IMR-90 (cell line): ENCODE measurements at regions not wholly inside any gene's neighbourhood (a gene's known extent, or its start where the extent isn't known, plus 50 kb on each side); places are given as distances from the start of the nearest gene placed in this dataset.

Experiments
- ATAC-seq: fragments of 200-7000 bp; cut with Tn5 transposase; 2 replicates; pipeline ENCODE4 v1.9.1; 2020; ENCODE audit warnings: low read depth, mild to moderate bottlenecking, moderate library complexity
- BruUV-seq: library from RNA; stranded (reverse); fragments of 400-500 nt; replicated peaks from 2 replicates; lab custom pipeline; 2021; lab: Mats Ljungman, UMichigan
- CTCF ChIA-PET: fragments of 300-600 bp; formaldehyde crosslinking; extraction: SDS; loops from one replicate; lab custom pipeline; 2021; ENCODE audit warnings: antibody characterized with exemption; lab: Yijun Ruan, JAX
- POLR2A ChIA-PET: fragments of 300-600 bp; sonication (Branson Sonifier 250); formaldehyde crosslinking; loops from one replicate; lab custom pipeline; 2022; ENCODE audit warnings: antibody characterized with exemption; ENCODE audit not compliant: unreplicated experiment; lab: Charles Lee
- DNase-seq: peaks from one replicate; pipeline ENCODE4 v3.0.0; 2013
- H2AFZ ChIP-seq: replicated peaks from 2 replicates; pipeline ENCODE3; 2013; ENCODE audit warnings: low read length, mild to moderate bottlenecking; ENCODE audit not compliant: poor library complexity
- H2AK5ac ChIP-seq: 2 replicates; pipeline ENCODE4 v1.6.1; 2013; ENCODE audit warnings: low read depth, low read length, inconsistent platforms
- H2AK9ac ChIP-seq: replicated peaks from 2 replicates; pipeline ENCODE3; 2013; ENCODE audit warnings: mild to moderate bottlenecking, low read depth, low read length, moderate library complexity; ENCODE audit not compliant: poor library complexity
- H2BK120ac ChIP-seq: 2 replicates; pipeline ENCODE4 v1.6.1; 2013; ENCODE audit warnings: low read depth, low read length, inconsistent platforms
- H2BK15ac ChIP-seq: 3 replicates; pipeline ENCODE4 v1.6.1; 2013; ENCODE audit warnings: low read depth, low read length, inconsistent platforms
- H2BK20ac ChIP-seq: 2 replicates; pipeline ENCODE4 v1.6.1; 2013; ENCODE audit warnings: low read depth, mild to moderate bottlenecking, inconsistent platforms, low read length, moderate library complexity
- H2BK5ac ChIP-seq: 2 replicates; pipeline ENCODE4 v1.6.1; 2013; ENCODE audit warnings: mild to moderate bottlenecking, low read depth, low read length, inconsistent platforms; ENCODE audit not compliant: poor library complexity, severe bottlenecking
- H3K14ac ChIP-seq: replicated peaks from 2 replicates; pipeline ENCODE4 v1.6.1; 2013; ENCODE audit warnings: low read depth, low read length, inconsistent platforms
- H3K18ac ChIP-seq: 2 replicates; pipeline ENCODE4 v1.6.1; 2013; ENCODE audit warnings: low read depth, low read length, control low read depth
- H3K23ac ChIP-seq: 2 replicates; pipeline ENCODE4 v1.6.1; 2013; ENCODE audit warnings: low read depth, low read length, inconsistent platforms
- H3K27ac ChIP-seq: 2 replicates; pipeline ENCODE4 v1.5.1; 2013; ENCODE audit warnings: mild to moderate bottlenecking, control low read depth, low read length; ENCODE audit not compliant: insufficient read depth
- H3K27me3 ChIP-seq: 2 replicates; pipeline ENCODE4 v1.6.1; 2013; ENCODE audit warnings: low read length; ENCODE audit not compliant: control insufficient read depth, insufficient read depth
- H3K36me3 ChIP-seq: 2 replicates; pipeline ENCODE4 v1.6.1; 2013; ENCODE audit warnings: low read length, mixed read lengths; ENCODE audit not compliant: control insufficient read depth, insufficient read depth
- H3K4ac ChIP-seq: 2 replicates; pipeline ENCODE4 v1.6.1; 2013; ENCODE audit warnings: low read depth, low read length, inconsistent platforms
- H3K4me1 ChIP-seq: 2 replicates; pipeline ENCODE4 v1.6.1; 2013; ENCODE audit warnings: low read length, mixed read lengths; ENCODE audit not compliant: control insufficient read depth, insufficient read depth
- H3K4me2 ChIP-seq: 2 replicates; pipeline ENCODE4 v1.6.1; 2013; ENCODE audit warnings: low read depth, mild to moderate bottlenecking, control low read depth, low read length, moderate library complexity
- H3K4me3 ChIP-seq: 2 replicates; pipeline ENCODE4 v1.5.1; 2013; ENCODE audit warnings: low read depth, mild to moderate bottlenecking, control low read depth, low read length, moderate library complexity; ENCODE audit not compliant: insufficient read depth
- H3K56ac ChIP-seq: 2 replicates; pipeline ENCODE4 v1.6.1; 2013; ENCODE audit warnings: low read length, inconsistent platforms; ENCODE audit not compliant: insufficient read depth; ENCODE audit errors: extremely low read depth
- H3K79me1 ChIP-seq, 2 experiments: 2 replicates each; pipeline ENCODE4 v1.6.1; 2013; ENCODE audit warnings: low read length in 2 of 2, inconsistent platforms in 1 of 2, low read depth in 1 of 2
- H3K9ac ChIP-seq: 2 replicates; pipeline ENCODE4 v1.6.1; 2013; ENCODE audit warnings: low read depth, low read length, control low read depth
- H3K9me1 ChIP-seq: 2 replicates; pipeline ENCODE4 v1.6.1; 2013; ENCODE audit warnings: low read length, inconsistent platforms; ENCODE audit not compliant: insufficient read depth
- H3K9me3 ChIP-seq: 2 replicates; pipeline ENCODE4 v1.6.1; 2013; ENCODE audit warnings: low read length; ENCODE audit not compliant: control insufficient read depth, insufficient read depth
- H4K20me1 ChIP-seq: 2 replicates; pipeline ENCODE4 v1.6.1; 2013; ENCODE audit warnings: low read length, inconsistent platforms; ENCODE audit not compliant: insufficient read depth
- H4K5ac ChIP-seq: 2 replicates; pipeline ENCODE4 v1.6.1; 2013; ENCODE audit warnings: mild to moderate bottlenecking, low read depth, low read length, control low read depth
- H4K8ac ChIP-seq, 2 experiments: 2 replicates each; pipeline ENCODE4 v1.6.1; 2013; ENCODE audit warnings: low read depth in 2 of 2, low read length in 2 of 2, control low read depth in 1 of 2, inconsistent platforms in 1 of 2
- H4K91ac ChIP-seq: 2 replicates; pipeline ENCODE4 v1.6.1; 2013; ENCODE audit warnings: low read depth, low read length, inconsistent platforms; ENCODE audit not compliant: insufficient read depth
- BHLHE40 ChIP-seq: fragments of 150-350 bp; IDR thresholded peaks from 2 replicates; pipeline ENCODE4 v1.6.1; 2016; ENCODE audit warnings: mild to moderate bottlenecking, low read depth, low read length
- CHD1 ChIP-seq: IDR thresholded peaks from 2 replicates; pipeline ENCODE4 v1.6.1; 2012; ENCODE audit warnings: low read depth, low read length, improper control_type of control experiment
- FOS ChIP-seq: fragments of 150-350 bp; IDR thresholded peaks from 2 replicates; pipeline ENCODE4 v1.6.1; 2016; ENCODE audit warnings: low read depth, low read length
- MAFK ChIP-seq: IDR thresholded peaks from 2 replicates; pipeline ENCODE4 v1.6.1; 2012; ENCODE audit warnings: low read depth, low read length, improper control_type of control experiment
- POLR2A ChIP-seq: IDR thresholded peaks from 2 replicates; pipeline ENCODE4 v1.6.1; 2012; ENCODE audit warnings: mild to moderate bottlenecking, low read depth, low read length
- RAD21 ChIP-seq: IDR thresholded peaks from 2 replicates; pipeline ENCODE4 v1.6.1; 2012; ENCODE audit warnings: low read length, improper control_type of control experiment
- RCOR1 ChIP-seq: IDR thresholded peaks from 2 replicates; pipeline ENCODE4 v1.6.1; 2012; ENCODE audit warnings: mild to moderate bottlenecking, low read length, improper control_type of control experiment; ENCODE audit not compliant: insufficient replicate concordance
- RFX5 ChIP-seq: IDR thresholded peaks from 2 replicates; pipeline ENCODE4 v1.8.0; 2012; ENCODE audit warnings: low read depth, mild to moderate bottlenecking, low read length, moderate library complexity
- WGBS, 2 experiments: methylation state at CpG; one replicate each; pipeline versions ENCODE4 v1.1.5 to v1.1.7; 2013; ENCODE audit warnings: missing lambda C conversion rate in 2 of 2; ENCODE audit not compliant: insufficient read length in 1 of 2; ENCODE audit errors: extremely low coverage in 2 of 2; 5-methylcytosine and 5-hydroxymethylcytosine counted together
- dilution Hi-C: fragments of 300-500 bp; cut with HindIII; formaldehyde crosslinking; loops from one replicate; pipeline ENCODE4 v1.14.3; 2018; ENCODE audit warnings: low sequenced_read_pairs; ENCODE audit not compliant: unreplicated experiment
- in situ Hi-C: fragments of 300-500 bp; cut with MboI; formaldehyde crosslinking; loops from 3 replicates; pipeline ENCODE4 v1.14.3; 2019; ENCODE audit warnings: low sequenced_read_pairs, inconsistent platforms, mixed read lengths
- intact Hi-C: fragments of 100-400 bp; cut with micrococcal nuclease; formaldehyde crosslinking; loops from 2 replicates; pipeline ENCODE4 v1.10.0; 2022
- TF ChIP-seq, protein P1 (sequence below): fragments of 150-350 bp; IDR thresholded peaks from 2 replicates; pipeline ENCODE4 v1.6.1; 2017; ENCODE audit warnings: mild to moderate bottlenecking, antibody characterized with exemption, low read length, low read depth
- TF ChIP-seq, protein P2 (sequence below): fragments of 150-350 bp; IDR thresholded peaks from 2 replicates; pipeline ENCODE4 v1.6.1; 2016; ENCODE audit warnings: low read depth, mild to moderate bottlenecking, low read length, moderate library complexity, borderline replicate concordance

DNA sequence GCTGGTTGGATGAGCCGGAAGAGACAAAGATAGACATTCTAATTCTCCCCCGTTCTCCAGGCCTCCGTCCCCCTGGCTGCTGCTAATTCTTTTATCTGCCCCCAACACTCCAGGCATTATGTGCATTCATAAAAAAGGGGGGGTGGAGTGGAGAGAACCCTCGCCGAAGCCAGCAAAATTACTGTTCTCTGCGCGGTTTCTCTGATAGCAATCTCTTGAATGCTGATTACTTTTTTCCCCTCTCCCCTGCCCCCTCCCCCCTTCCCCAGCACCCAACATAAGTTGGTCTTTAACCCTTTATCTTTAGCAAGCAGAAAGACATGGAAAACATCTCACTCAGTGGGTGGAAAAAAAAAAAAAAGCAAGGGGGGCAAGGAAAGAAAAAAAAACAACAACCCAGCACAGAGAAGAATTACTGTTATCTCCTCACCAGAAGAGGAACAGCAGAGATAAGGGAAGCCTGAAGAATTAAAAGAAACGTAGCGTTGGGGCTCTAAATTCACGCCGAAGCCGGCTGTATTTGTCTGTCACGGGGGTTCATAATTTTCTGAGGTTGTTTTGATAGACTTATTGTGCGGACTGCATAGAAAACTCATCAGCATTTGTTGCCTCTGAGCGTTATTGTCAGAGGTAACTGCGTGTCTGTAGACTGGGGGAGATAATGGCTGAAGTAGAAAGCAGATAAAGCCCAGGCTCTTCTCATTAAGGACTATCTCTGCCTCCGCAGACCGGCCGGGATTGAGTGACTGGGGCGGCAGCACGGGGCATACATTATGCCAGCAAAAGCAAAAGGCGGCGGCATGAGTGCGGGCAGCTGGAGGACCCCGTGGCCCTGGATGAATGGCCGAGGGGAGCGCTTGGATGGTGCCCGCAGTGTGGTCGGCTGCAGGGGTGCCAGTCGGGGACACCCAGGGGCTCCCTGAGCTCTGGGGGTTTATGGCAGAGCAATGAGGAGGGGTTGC, 126.9 kb downstream of the MRM1 start:
- Histone ChIP-seq H3K4me3 (no peak overlapping the region), H3K4me2 (no peak overlapping the region), H4K91ac (no peak overlapping the region), H4K20me1 (no peaks in the 10 kb centered on the region; the same call in 1 of the 2 replicates), H3K36me3 (no peaks in the 10 kb centered on the region), H2BK5ac (no peak overlapping the region), H3K79me1 (no peaks in the 10 kb centered on the region), H2BK15ac (no peak overlapping the region), H2AK9ac (no peak overlapping the region), H4K8ac (no peak overlapping the region), H2BK120ac (no peak overlapping the region), H3K23ac (no peak overlapping the region), H3K4me1 (no peaks in the 10 kb centered on the region), H3K9me3 (no peaks in the 10 kb centered on the region), H2AK5ac (no peak overlapping the region), H2AFZ (no peak overlapping the region), H3K14ac (no peak overlapping the region), H4K5ac (no peak overlapping the region), H3K56ac (no peak overlapping the region), H3K9me1 (no peaks in the 10 kb centered on the region; the same call in 1 of the 2 replicates), H3K27ac (no peak overlapping the region), H3K18ac (no peak overlapping the region), H3K27me3 (peaks cover 48% of the 10 kb centered on the region), H3K9ac (no peak overlapping the region), H2BK20ac (no peak overlapping the region), H3K4ac (no peak overlapping the region)
- 14% methylated on average over 15 of the region's 30 CpGs; no CpG with 5 or more reads in 1 of the 2 experiments for WGBS, 2 experiments
- DNase-seq (no peak), ATAC-seq (no peak)
- ChIA-PET CTCF (no interaction called here), POLR2A (no interaction called here)
- dilution Hi-C loops = no loop called here
- in situ Hi-C loops = no loop called here
- BruUV-seq = no TSS peak
- TF ChIP-seq, protein P1, sequence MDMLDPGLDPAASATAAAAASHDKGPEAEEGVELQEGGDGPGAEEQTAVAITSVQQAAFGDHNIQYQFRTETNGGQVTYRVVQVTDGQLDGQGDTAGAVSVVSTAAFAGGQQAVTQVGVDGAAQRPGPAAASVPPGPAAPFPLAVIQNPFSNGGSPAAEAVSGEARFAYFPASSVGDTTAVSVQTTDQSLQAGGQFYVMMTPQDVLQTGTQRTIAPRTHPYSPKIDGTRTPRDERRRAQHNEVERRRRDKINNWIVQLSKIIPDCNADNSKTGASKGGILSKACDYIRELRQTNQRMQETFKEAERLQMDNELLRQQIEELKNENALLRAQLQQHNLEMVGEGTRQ = no peak
- TF ChIP-seq FOS (no peak), RFX5 (no peak), POLR2A (no peak), RCOR1 (no peak), CHD1 (no peak), MAFK (no peak), BHLHE40 (no peak), RAD21 (no peak)
- TF ChIP-seq, protein P2, sequence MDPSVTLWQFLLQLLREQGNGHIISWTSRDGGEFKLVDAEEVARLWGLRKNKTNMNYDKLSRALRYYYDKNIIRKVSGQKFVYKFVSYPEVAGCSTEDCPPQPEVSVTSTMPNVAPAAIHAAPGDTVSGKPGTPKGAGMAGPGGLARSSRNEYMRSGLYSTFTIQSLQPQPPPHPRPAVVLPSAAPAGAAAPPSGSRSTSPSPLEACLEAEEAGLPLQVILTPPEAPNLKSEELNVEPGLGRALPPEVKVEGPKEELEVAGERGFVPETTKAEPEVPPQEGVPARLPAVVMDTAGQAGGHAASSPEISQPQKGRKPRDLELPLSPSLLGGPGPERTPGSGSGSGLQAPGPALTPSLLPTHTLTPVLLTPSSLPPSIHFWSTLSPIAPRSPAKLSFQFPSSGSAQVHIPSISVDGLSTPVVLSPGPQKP = no peak
- intact Hi-C loops = no loop called here
